ENCODE measurements at regions not wholly inside any gene's neighbourhood (a gene's known extent, or its start where the extent isn't known, plus 50 kb on each side); places are given as distances from the start of the nearest gene placed in this dataset.

- 44% methylated on average over 2 of the region's 3 CpGs for WGBS (ENCODE audit: insufficient coverage)
- H3K27ac Mint-ChIP-seq, result no peak overlapping the region
- peaks cover 3% of the 10 kb centered on the region for H3K27me3 Mint-ChIP-seq
- intact Hi-C loops (cut with micrococcal nuclease), result no loop called here
- TF ChIP-seq CTCF (IDR thresholded peaks at IDR 0.05) (no peak), EZH2 (IDR thresholded peaks at IDR 0.05; ENCODE audit: borderline replicate concordance, insufficient read depth, low read depth, low read length, poor library complexity, severe bottlenecking) (no peak)
- no peak for ATAC-seq (ENCODE audit: low read depth)
- CTCF ChIA-PET, result no interaction called here
- Histone ChIP-seq H2AFZ (ENCODE audit: insufficient read depth, low read depth, low read length, poor library complexity, severe bottlenecking) (no peak overlapping the region), H3K27ac (ENCODE audit: low read length in 2 of 2) (no peak overlapping the region), H3K9ac (ENCODE audit: low read length) (no peak overlapping the region), H3K9me3 (ENCODE audit: control extremely low read depth in 1 of 3, control insufficient read depth in 2 of 3, insufficient read depth in 1 of 3, low read length in 2 of 3) (peaks cover 0 to 11% (median 0%) of the 10 kb centered on the region in 3 donors), H3K4me3 (ENCODE audit: control extremely low read depth in 1 of 5, extremely low read depth in 1 of 5, insufficient read depth in 1 of 5, low read depth in 2 of 5, low read length in 4 of 5) (no peak overlapping the region), H4K20me1 (ENCODE audit: control insufficient read depth, insufficient read depth, low read length, poor library complexity, severe bottlenecking) (no peaks in the 10 kb centered on the region), H3K4me2 (replicated peaks; ENCODE audit: low read depth, low read length, poor library complexity, severe bottlenecking) (no peak overlapping the region), H3K27me3 (replicated peaks in 1 of 4; ENCODE audit: control extremely low read depth in 1 of 4, control insufficient read depth in 3 of 4, insufficient read depth in 4 of 4, low read length in 3 of 4) (no peaks in the 10 kb centered on the region), H3K36me3 (replicated peaks in 1 of 2; ENCODE audit: control extremely low read depth in 1 of 2, control insufficient read depth in 1 of 2, extremely low read depth in 1 of 2, insufficient read depth in 2 of 2, low read length in 1 of 2) (no peaks in the 10 kb centered on the region), H3K4me1 (ENCODE audit: control insufficient read depth in 2 of 2, insufficient read depth in 2 of 2, low read length in 2 of 2) (no peaks in the 10 kb centered on the region), H3K79me2 (ENCODE audit: control insufficient read depth, insufficient read depth, low read length) (no peaks in the 10 kb centered on the region)
- DNase-seq, result no peak
- H3K4me3 Mint-ChIP-seq, result no peak overlapping the region
- H3K4me1 Mint-ChIP-seq, result no peaks in the 10 kb centered on the region
- no peaks in the 10 kb centered on the region for H3K9me3 Mint-ChIP-seq (ENCODE audit: insufficient read depth)
- POLR2A ChIA-PET, result no interaction called here
These were observed 286.5 kb upstream of the SYT4 start for GRCh38 chr18:43563780-43564179.

DNA sequence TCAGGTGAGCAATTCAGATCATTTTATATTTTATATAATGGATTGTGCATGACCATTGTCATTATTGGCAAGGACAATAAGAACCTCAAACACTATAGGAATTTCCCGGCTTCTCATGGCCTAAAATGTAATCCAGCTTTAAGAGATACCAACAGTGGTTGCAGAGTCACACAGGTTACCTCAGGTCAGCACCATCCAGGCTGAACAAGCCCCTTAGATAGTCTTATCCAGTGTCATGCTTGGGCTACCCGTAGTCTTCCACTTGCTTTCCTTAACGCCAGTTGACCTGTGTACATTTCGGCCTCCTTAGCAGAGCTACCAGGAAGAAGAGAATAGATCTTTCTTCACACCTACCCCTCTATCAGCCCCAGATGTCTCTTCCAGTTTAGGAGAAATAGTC is 293.3 kb upstream of the SYT4 start:
- no peaks in the 10 kb centered on the region for H3K4me1 ChIP-seq (ENCODE audit: control insufficient read depth in 2 of 2, insufficient read depth in 2 of 2, low read length in 2 of 2)
- intact Hi-C loops (cut with micrococcal nuclease), result no loop called here
- H3K4me3 ChIP-seq (ENCODE audit: control extremely low read depth in 1 of 5, extremely low read depth in 1 of 5, insufficient read depth in 1 of 5, low read depth in 2 of 5, low read length in 4 of 5), result no peak overlapping the region
- Mint-ChIP-seq H3K27me3 (no peaks in the 10 kb centered on the region), H3K9me3 (ENCODE audit: insufficient read depth) (no peaks in the 10 kb centered on the region), H3K4me3 (no peak overlapping the region), H3K27ac (no peak overlapping the region), H3K4me1 (no peaks in the 10 kb centered on the region)
- no peak overlapping the region for H3K9ac ChIP-seq (ENCODE audit: low read length)
- 100% methylated on average over 3 of the region's 4 CpGs for WGBS (ENCODE audit: insufficient coverage)
- no peaks in the 10 kb centered on the region for H4K20me1 ChIP-seq (ENCODE audit: control insufficient read depth, insufficient read depth, low read length, poor library complexity, severe bottlenecking)
- no peak overlapping the region for H2AFZ ChIP-seq (ENCODE audit: insufficient read depth, low read depth, low read length, poor library complexity, severe bottlenecking)
- no peaks in the 10 kb centered on the region for H3K36me3 ChIP-seq (replicated peaks in 1 of 2; ENCODE audit: control extremely low read depth in 1 of 2, control insufficient read depth in 1 of 2, extremely low read depth in 1 of 2, insufficient read depth in 2 of 2, low read length in 1 of 2)
- no peak for TF ChIP-seq CTCF (IDR thresholded peaks at IDR 0.05)
- no peak for TF ChIP-seq EZH2 (IDR thresholded peaks at IDR 0.05; ENCODE audit: borderline replicate concordance, insufficient read depth, low read depth, low read length, poor library complexity, severe bottlenecking)
- ChIA-PET CTCF (interaction anchor here (0.6 to 3.5 kb wide), 6 partner anchors 17 to 1814 kb away, joined by 3 to 35 read pairs (median 6); no protein-coding TSS in a partner anchor), POLR2A (no interaction called here)
- ATAC-seq (ENCODE audit: low read depth) (no peak), DNase-seq (no peak)
- H3K79me2 ChIP-seq (ENCODE audit: control insufficient read depth, insufficient read depth, low read length), result no peaks in the 10 kb centered on the region
- no peak overlapping the region for H3K4me2 ChIP-seq (replicated peaks; ENCODE audit: low read depth, low read length, poor library complexity, severe bottlenecking)
- no peaks in the 10 kb centered on the region for H3K27me3 ChIP-seq (replicated peaks in 1 of 4; ENCODE audit: control extremely low read depth in 1 of 4, control insufficient read depth in 3 of 4, insufficient read depth in 4 of 4, low read length in 3 of 4)
- no peak overlapping the region for H3K27ac ChIP-seq (ENCODE audit: low read length in 2 of 2)
- H3K9me3 ChIP-seq (ENCODE audit: control extremely low read depth in 1 of 3, control insufficient read depth in 2 of 3, insufficient read depth in 1 of 3, low read length in 2 of 3), result no peaks in the 10 kb centered on the region

Data from B cell (primary cell).